NB4 (cell line): ENCODE measurements at regions not wholly inside any gene's neighbourhood (a gene's known extent, or its start where the extent isn't known, plus 50 kb on each side); places are given as distances from the start of the nearest gene placed in this dataset.

Experiments
- DNase-seq: peaks from one replicate; pipeline ENCODE4 v3.0.0; 2010; ENCODE audit warnings: low read depth
- H3K4me3 ChIP-seq: one replicate; pipeline ENCODE4 v1.5.1; 2011; ENCODE audit warnings: mild to moderate bottlenecking, low read depth, low read length, moderate library complexity
- MYC ChIP-seq: IDR thresholded peaks from 2 replicates; pipeline ENCODE4 v1.6.1; 2011; ENCODE audit warnings: low read depth, low read length
- POLR2A ChIP-seq: IDR thresholded peaks from 2 replicates; pipeline ENCODE4 v1.6.1; 2011; ENCODE audit warnings: mild to moderate bottlenecking; ENCODE audit not compliant: insufficient read length; ENCODE audit errors: extremely low read depth
- TF ChIP-seq, protein P1 (sequence below): IDR thresholded peaks from 2 replicates; pipeline ENCODE4 v1.6.1; 2011; ENCODE audit warnings: low read depth, low read length
- TF ChIP-seq, protein P2 (sequence below): IDR thresholded peaks from one replicate; pipeline ENCODE4 v1.5.1; 2012; ENCODE audit warnings: low read depth, low read length

GRCh38 chr2:129469389-129469788 lies 510.1 kb upstream of the RAB6C start:
- TF ChIP-seq, protein P1, sequence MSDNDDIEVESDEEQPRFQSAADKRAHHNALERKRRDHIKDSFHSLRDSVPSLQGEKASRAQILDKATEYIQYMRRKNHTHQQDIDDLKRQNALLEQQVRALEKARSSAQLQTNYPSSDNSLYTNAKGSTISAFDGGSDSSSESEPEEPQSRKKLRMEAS, result no peak
- no peak for TF ChIP-seq MYC
- TF ChIP-seq, protein P2, sequence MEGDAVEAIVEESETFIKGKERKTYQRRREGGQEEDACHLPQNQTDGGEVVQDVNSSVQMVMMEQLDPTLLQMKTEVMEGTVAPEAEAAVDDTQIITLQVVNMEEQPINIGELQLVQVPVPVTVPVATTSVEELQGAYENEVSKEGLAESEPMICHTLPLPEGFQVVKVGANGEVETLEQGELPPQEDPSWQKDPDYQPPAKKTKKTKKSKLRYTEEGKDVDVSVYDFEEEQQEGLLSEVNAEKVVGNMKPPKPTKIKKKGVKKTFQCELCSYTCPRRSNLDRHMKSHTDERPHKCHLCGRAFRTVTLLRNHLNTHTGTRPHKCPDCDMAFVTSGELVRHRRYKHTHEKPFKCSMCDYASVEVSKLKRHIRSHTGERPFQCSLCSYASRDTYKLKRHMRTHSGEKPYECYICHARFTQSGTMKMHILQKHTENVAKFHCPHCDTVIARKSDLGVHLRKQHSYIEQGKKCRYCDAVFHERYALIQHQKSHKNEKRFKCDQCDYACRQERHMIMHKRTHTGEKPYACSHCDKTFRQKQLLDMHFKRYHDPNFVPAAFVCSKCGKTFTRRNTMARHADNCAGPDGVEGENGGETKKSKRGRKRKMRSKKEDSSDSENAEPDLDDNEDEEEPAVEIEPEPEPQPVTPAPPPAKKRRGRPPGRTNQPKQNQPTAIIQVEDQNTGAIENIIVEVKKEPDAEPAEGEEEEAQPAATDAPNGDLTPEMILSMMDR, result no peak
- TF ChIP-seq POLR2A, result no peak
- DNase-seq, result no peak
- H3K4me3 ChIP-seq, result no peak overlapping the region

DNA sequence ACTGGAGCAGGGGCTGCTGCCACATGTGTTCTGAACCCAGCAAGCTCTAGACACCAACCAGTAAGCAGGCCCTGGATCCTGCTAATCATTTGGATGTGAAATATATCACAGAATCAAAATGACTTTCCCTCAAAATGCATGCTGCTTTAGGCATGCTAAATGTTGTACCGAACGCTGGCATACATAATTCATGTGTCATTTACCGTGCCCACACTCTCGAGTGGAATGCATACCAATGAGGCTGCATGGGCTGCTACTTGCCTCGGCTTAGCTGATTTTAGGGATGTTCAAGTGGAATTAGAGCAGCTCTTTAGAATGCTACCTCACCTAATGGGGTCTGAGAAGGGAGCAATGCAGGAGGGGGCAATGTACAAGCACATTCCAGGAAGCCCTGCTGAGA lies 509.6 kb upstream of the RAB6C start:
- no peak for TF ChIP-seq POLR2A
- H3K4me3 ChIP-seq, result no peak overlapping the region
- DNase-seq, result no peak

GRCh38 chr2:129478902-129479517 lies 500.5 kb upstream of the RAB6C start:
- H3K4me3 ChIP-seq, result no peak overlapping the region
- no peak for DNase-seq
- TF ChIP-seq MYC (no peak), POLR2A (no peak)
- TF ChIP-seq, protein P1, result no peak
- TF ChIP-seq, protein P2, result no peak

GRCh38 chr2:129479892-129480291 lies 499.6 kb upstream of the RAB6C start:
- H3K4me3 ChIP-seq, result no peak overlapping the region
- TF ChIP-seq, protein P1, result no peak
- TF ChIP-seq MYC, result no peak
- TF ChIP-seq, protein P2, result no peak
- TF ChIP-seq POLR2A, result no peak
- no peak for DNase-seq

DNA sequence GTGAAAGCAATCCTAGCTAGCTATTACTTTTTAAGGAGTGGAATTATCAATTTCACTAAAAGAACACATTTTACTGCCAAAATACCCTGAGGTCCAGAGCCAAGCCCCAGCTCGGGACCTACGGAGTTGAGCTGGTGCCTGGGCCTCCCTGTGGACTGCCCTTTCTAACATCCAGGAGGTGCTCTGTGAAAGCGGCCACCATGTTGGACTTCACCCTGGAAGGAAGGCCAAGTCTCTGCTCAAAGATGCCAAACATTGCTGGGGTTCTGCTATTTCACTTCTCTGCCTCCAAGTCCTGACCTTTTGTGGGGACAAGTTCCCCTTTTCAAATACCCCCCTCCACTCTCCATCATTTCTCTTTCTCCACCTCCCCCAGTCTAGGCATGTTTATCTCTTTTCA lies 498.7 kb upstream of the RAB6C start:
- TF ChIP-seq POLR2A (no peak), MYC (no peak)
- TF ChIP-seq, protein P1, result no peak
- TF ChIP-seq, protein P2, result no peak
- DNase-seq, result no peak
- H3K4me3 ChIP-seq, result no peak overlapping the region

GRCh38 chr2:129481306-129482219 lies 497.9 kb upstream of the RAB6C start:
- TF ChIP-seq, protein P1, result no peak
- no peak for TF ChIP-seq MYC
- TF ChIP-seq, protein P2, result no peak
- TF ChIP-seq POLR2A, result no peak
- no peak for DNase-seq
- no peak overlapping the region for H3K4me3 ChIP-seq
